CD4-positive, alpha-beta T cell treated with Interleukin-4 for 4 hours (primary cell): ENCODE measurements at regions not wholly inside any gene's neighbourhood (a gene's known extent, or its start where the extent isn't known, plus 50 kb on each side); places are given as distances from the start of the nearest gene placed in this dataset.

ENCODE experiments used
- DNase-seq: peaks from one replicate; pipeline ENCODE4 v3.0.0-alpha.2; 2020

DNA sequence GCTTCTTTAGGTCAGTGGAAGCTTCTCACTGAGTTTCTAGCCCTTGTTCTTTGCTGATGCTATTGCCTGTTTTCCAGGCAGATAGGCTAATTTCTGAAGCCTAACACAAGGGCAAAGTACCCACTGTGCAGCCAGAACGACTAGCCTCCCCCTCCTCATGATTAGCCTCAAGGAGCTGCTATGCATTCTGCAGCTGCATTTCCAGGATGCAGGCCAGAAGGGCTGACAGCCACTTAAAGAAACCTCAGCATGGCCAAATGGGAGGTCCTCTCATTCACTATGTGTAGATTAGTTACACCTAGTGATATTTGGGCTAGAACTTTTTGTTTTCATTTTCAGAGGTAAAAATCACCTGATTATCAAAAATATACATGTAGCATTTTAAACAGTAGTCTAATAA, 216.0 kb downstream of the RAD51AP2 start:
- no peak for DNase-seq

DNA sequence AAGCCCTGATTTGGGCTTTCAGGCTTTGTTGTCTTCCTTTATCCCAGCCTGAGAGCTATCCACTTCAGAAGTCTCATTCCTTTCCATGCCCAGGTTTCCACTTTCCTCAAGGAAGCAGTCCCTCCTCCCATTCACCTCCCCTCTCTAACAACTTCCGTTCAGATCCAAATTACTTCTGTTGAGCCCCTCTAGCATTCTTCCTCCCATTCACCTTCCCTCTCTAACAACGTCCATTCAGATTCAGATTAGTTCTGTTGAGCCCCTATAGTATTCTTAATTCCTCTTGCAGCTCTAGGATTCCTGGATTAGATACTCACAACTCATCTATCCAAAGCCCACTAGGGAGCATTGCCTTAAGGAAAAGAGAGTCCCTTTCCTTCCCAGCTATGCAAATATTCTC, 216.8 kb downstream of the RAD51AP2 start:
- DNase-seq: no peak

DNA sequence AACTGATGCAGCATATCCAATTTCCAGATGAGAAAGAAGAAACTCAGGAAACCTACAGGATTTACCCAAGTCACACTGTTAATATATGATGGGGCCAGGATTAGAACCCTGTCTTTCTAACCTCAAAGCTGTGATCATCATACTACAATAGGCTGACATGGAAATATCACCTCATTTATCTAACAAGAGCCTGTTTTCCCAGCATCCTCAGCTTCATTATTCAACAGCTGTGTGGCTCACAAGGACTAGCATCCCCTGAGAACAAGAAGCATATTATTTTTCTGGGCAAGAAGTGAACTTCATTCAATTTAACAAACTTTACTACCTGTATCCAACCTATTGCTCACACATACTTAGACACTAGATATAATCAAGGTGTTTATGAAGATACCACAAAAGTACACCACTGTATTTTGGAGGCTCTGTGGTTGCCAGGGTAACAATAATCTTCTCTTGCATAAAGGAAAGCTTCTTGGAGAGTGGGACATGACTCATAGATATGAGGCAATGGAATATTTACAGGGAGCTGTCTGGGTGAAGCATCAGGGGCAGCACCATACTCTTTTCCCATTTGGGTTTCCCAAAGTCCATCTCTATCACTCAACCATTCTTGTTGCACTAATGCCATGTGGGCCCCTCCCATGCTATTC, 218.2 kb downstream of the RAD51AP2 start:
- no peak for DNase-seq

DNA sequence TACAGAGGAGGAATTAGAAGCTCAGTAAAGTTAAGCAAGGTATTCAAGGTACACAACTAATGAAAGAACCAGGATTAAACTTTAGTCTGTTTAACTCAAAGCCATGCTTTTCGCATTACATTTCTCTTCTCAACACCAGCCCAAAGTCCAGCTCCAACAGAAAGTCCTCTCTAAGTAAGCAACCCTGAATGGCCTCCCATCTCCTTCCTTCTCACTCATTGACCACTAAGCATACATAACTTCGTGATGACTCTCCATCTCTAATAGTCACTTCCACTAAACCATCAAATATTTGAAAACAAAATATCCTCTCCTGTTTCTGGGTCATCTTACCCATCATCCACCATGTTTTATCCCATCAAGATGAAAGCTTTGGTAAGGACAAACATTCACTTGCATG, 219.8 kb downstream of the RAD51AP2 start:
- DNase-seq: no peak

DNA sequence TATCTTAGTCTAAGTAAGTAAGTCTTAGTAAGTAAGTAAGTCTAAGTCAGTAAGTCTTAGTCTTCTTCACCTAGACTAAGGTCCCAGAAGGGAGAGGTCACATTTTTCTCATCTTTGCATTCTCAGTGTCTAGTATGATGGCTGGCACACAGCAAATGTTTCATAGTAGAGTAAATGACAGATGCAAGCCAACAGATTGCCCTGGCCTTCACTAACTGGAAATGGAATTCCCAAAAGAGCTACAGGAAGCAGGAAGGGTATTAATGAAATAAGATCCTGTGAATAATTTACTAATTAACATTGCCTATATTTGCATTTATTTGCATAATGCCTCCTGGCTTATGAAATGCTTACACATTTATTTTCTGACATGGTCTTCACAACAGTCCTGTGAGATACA, 221.6 kb downstream of the RAD51AP2 start:
- DNase-seq: no peak

DNA sequence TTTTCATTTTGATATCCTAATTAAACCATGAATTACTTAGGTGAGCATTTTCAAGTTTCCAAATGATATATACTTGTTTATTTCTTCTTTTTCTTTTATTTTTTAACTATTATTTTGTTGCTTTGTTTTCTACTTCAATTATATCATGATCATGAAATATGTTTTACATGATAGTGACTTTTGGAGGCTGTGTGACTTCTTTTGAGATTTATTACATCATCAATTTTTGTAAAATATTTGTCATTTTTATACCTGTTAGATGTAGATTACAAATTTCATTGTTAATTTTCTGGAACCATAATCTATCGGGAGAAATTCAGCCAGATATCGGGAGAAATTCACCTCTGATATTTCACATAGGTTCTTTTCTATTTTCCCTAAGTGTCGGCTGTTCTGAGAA, 228.6 kb downstream of the RAD51AP2 start:
- no peak for DNase-seq

DNA sequence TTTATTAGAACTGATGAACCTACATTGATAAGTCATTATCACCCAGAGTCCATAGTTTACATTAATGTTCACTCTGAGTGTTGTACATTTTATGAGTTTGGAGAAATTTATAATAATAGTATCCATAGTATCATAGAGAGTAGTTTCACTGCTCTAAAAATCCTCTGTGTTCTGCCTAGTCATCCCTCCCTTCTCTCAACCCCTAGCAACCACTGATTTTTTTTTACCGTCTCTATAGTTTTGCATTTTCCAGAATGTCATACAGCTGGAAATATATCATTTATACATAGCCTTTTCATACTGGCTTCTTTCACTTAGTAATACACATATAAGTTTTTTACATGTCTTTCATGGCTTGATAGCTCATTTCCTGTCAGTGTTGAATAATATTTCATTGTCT, 231.1 kb downstream of the RAD51AP2 start:
- DNase-seq: no peak

DNA sequence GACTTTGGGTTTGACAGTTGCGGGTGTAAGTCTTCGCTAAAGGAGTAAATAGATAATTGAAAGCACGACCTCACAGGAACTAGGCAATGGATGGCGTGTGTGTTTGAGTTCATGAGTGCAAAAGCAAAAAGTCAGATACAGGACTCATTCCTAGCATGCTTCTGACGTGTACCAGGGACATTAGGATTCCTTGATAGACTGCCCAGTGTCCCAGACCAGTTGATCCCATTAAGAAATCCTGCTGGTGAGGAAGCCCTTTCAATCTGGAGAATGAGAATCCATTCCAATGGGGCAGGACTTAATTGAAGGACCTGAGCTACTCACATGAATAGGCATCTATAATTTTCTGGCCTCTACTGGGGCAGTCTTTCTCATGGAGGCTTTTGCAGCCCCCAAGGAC, 235.4 kb downstream of the RAD51AP2 start:
- DNase-seq: no peak

DNA sequence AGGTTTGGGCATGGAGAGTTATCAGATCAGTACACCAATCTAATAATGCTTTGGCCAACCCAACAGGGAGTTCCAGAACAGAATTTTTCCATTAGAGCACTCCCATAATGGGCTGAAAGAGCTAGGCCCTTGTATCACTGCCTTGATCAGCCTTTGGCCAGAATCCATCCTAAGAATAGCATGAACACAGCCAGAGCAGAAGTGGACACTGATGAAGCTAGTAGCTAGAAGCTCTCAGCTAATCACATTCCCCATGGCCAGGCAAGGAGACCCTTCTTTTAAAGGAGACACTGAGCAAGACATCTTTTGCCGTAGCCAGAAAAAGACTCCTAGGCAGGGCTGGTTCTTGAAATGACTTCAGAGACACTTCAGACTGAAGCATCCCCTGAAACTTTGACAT, 236.0 kb downstream of the RAD51AP2 start:
- DNase-seq: no peak

DNA sequence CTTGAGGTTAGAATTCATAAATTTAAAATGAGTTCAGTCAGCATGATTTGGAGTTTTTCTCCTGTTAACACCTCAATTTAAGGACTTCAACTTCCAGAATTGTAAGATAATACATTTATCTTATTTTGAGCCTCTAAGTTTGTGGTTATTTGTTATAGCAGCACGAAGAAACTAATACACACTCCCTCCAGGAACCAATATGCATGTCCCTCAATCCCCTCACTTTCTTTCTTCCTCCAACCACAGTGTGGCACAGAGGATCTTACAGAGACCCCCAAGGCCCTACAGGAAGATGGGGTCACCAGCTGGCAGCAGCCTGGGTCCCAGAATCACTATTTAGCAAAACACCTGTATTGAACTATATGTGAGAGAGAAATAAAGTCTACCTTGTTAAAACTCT, 242.0 kb downstream of the RAD51AP2 start:
- no peak for DNase-seq

DNA sequence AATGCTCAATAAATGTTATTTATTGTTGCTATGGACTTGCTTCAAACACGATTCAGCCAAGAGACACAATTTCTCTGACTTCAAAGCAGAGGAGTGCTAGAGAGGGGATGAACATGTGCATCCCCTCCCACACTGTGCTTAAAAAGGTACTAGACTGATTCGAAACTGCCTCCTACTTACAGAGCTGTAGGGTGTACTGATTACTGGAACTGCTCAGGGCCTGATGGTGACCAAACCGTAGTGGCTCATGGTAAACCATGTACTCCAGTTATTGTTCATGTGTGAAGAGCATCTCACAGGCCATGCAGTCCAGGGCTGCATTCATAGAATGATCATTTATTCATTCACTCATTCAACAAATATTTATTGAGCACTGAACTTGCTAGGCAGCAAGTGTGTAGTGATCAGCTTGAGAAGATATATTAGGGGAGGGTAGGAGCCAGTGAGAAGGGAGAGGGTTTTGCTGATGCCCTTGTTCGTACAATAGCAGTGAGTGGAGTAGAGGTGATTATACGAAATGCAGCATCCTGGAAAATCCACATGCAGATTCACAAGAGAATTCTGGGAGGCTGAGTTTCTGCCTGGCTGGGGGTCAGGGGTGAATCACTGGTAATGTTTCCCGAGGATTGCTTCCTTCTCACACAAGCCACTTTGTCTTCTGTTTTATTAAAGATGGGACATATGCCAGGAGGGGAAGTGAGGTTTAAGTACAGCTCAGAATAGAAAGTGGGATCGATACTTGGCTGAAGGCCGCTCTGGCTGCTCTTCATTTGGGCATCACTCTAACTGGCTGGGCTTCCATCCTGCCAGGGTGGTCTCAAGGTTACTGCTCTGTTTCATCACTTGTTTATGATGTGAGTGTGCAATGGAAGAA, 245.4 kb downstream of the RAD51AP2 start:
- DNase-seq: no peak

DNA sequence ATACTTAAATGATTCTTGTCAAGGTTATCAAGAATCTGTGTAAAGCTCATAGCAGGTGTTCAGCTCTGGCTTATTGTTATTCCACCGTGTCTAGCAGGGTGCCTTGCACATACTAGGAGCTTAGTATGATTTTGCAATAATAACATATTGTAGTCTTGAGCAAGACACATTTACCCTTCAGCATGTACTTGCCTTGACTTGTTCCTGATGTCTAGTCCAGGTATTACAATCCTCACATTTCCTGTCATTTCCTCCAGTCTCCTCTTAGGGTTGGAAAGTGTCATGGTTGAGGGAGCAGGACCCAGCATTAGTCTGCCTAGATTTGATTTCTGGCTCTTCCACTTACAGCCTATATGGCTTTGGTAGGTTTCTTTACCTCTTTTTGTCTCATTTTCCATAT, 246.1 kb downstream of the RAD51AP2 start:
- no peak for DNase-seq

DNA sequence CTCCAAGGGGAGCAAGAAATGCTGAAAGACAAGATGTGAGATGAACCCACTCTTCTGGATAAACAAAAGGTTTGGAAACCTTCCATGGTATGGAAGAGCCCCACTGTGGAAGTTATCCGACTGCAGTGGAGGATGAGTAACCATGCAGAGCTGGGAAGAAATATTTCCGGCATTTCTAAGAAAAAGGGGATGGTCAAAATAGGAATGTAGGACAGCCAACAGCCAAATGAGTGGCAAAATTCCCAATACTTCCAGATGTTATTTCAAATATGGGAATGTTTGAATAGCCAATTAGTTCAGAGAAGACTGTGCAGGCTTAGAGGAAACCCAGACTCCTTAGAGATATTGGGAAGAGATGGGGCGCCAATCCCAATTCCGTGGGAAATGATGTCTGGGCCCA, 246.8 kb downstream of the RAD51AP2 start:
- no peak for DNase-seq

DNA sequence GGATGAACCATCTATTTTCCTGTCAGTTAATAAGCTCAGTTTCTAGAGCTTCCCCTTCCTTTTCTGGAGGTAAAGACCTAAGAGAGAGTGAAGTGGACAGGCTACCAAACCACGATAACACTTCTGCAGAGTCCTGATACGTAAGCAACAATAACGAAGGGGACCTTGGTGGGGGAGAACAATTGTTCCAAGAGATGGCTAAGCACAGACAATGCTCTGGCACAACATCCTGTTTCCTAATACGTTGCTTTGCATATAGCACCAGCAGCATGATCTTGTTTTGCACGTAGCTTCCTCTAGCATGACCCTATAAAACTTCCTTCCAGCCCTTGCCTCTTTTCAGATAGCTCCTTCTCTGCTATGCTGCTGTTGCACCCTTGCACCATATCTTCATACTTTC, 247.3 kb downstream of the RAD51AP2 start:
- no peak for DNase-seq

DNA sequence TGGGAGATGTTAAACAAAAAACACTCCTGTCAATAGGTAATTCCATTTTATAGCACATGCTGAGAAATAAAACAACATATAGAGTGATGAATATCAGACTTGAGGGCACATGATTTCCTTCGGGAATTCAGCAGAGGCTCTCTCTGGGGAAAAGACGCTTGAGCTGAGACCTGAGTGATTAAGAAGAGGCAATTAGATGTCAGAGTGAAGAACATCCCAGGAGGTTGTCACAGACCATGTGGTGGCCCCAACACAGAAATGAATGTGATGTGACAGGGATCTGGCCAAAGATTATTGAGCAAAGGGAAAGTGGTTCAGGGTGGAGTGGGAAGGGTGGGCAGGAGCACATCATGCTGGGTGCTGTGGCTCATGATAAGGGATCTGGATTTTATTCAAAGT, 254.7 kb downstream of the RAD51AP2 start:
- DNase-seq: no peak

DNA sequence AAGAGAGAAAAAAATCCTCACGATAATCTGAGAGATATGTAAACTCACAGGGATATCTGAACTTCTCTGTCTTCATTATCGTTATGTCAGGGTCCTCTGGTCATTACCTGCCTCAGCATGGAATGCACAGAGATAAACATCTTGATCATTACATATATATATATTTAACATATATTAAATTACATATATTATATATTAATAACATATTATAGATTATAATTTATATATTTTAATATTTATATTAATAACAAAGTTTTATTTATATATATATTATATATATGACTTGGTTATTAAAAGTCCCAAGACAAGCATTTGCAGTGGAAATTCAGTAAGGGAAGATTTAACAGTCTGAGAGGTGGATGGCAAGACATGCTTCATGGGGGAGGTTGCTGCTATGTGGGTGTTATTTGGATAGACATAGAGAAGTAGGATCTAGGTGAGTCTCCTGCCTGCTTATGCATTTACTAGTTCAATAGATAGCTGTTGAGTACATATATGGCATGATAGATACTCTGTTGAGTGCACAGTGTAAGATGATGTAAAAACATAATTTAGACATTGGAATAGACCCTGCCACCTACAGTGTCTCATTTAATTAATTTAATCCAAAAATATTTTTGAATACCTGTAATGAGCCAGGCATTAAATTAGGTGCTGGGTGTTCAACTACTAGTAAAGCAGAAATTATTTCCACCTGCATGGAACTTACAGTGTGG, 255.2 kb downstream of the RAD51AP2 start:
- DNase-seq: no peak

DNA sequence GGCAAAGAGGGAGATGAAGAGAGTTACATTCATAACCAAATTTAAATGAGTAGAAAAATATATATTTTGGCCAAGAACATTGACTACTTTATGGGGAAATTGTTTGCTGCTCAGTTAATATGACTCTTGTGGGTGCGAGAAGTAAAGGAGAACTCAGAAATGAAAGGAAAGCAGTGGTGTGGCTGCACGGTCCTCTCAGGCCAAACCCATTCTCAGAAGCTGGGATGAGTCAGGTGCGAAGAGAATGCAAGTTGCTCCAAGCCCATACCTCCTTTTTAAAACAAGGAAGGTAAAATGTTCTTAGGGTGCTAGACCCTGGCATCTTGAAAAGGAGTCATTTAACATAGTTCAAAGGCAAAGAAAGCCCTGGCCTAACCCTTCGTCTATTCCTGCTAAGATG, 258.6 kb downstream of the RAD51AP2 start:
- no peak for DNase-seq

DNA sequence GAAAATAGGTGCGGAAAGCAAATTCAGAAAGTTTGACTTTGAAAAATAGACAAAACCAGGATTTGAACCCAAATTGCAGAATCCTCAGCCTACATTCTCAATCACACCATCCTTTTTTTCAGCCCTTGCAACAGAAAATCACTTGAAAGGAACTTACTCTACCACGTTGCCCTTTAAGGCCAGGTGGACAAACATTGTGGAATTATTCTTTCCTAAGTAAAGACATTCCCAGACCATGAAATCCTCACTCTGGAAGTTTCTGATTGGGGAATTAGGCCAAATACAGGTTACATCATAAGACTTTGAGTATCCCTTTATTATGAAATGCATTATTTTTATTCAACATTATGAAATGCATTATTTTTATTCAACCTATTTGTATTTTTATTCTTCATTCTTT, 259.4 kb downstream of the RAD51AP2 start:
- no peak for DNase-seq

DNA sequence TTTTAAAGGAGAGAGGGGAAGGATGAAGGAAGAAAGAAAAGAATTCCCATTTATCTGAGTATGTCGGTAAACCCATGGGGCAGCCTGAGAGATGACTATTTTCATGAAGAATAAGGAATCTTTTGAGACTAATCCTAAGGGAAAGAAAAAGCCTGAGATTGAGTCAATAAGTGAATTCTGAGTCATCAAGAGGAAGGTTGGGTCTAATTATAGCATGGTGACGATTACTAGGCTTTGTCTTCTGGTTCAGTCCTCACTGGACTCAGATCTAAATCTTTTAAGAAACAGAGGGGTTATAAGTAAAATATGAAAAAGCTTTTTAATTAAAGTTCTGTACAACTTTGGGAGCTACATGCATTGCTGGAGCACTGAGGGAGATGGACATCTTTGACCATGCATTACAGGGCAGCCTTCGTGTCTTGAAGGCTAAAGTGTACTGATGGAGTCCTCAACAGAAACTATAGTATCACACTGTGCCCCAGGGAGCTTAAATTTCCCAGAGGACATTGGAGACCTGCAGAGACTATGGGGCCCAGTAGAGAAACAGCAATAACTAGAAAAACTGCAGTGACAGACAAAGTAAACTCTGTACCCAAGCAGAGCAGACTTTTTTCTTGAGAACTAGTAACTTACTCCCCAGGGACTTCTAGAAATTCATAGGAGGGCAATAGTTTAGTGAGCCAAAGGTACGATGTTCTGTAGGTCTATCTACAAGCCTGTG, 260.9 kb downstream of the RAD51AP2 start:
- DNase-seq: no peak

DNA sequence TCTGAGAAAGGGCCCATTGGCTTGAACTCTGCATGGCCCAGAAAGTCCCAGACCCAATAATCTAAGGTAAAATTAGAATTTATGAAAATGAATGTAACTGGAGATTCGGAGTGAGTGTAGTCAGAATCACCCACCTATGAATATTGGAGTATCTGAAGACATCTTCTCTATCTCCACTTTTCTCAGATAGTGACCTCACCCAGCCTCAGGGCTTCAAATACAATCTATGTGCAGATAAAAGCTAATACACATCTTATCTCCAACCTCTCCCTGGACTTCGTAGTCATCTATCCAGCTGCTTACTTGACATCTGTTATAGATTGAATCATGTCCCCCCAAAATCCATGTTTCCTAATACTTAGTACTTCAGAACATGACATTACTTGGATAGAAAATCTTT, 263.2 kb downstream of the RAD51AP2 start:
- DNase-seq: no peak

DNA sequence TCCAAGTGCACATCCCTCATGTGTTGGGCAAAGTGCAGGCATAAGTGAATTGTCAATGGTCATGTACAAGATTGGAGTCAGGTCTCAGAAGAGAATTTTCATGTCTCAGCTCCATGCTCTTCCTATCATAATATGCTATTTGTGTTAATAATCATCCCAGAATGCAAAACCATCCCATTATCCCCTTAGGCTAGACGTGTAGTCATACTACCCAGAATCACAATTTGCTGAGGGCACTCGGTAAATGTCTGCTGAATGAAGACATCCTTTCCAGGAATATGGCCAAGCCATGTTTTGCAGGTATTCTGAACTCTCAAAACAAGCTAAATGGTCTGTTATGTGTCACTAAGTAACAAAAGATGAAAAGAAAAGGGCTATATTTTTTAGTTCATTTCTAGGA, 263.8 kb downstream of the RAD51AP2 start:
- DNase-seq: no peak

DNA sequence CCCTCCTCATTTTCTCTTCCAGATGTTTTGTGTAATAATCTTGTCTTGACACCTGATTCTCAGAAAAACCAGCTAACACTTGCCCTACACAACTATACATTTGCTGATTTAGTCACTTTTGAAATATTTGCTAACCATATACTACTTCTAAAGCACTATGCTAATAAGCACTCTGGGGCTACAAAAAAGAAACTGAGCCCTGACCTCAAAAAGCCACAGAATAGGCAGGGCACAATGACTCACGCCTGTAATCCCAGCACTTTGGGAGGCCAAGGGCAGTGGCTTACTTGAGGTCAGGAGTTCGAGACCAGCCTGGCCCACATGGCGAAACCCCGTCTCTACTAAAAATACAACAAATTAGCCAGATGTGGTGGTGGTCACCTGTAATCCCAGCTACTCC, 266.0 kb downstream of the RAD51AP2 start:
- no peak for DNase-seq

DNA sequence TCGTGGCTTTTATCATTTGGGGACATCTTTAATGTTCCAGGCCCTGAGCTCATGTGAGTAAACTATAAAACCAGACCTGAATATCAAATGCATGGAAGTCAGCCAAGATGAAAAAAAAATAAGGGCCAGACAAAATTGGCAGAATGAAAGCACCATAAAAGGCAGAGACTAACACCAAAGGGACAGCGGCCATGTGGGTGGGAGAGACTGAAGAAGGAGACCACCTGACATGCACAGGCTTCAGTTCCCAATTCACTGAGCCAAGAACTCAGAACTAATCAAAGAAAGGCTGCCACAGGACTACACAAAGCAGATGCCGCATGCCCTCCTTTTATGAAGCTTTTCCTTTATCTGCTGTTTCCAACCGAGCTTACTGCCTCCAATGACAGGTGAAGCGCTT, 267.1 kb downstream of the RAD51AP2 start:
- no peak for DNase-seq
